RPMI8226 (cell line): ENCODE measurements at regions not wholly inside any gene's neighbourhood (a gene's known extent, or its start where the extent isn't known, plus 50 kb on each side); places are given as distances from the start of the nearest gene placed in this dataset.
"Not testable (repeated sequence)": the region's sequence is repeated elsewhere in the genome, so short reads cannot be mapped to it uniquely, and the experiment has no call there.

Experiments used
- DNase-seq: peaks from one replicate; pipeline ENCODE4 v3.0.0-alpha.2; 2015

- no peak for DNase-seq
Observed at GRCh38 chr20:48374991-48375595, 452.7 kb downstream of the PREX1 start.

GRCh38 chr20:48374031-48374907, 453.5 kb downstream of the PREX1 start:
- peak; percentile 12 for DNase-seq

- no peak for DNase-seq
Observed at GRCh38 chr20:48373555-48373934, 454.3 kb downstream of the PREX1 start.

GRCh38 chr20:48372851-48373554, 454.8 kb downstream of the PREX1 start:
- not testable (repeated sequence) for DNase-seq

- no peak for DNase-seq
Observed at GRCh38 chr20:48371211-48371610, 456.6 kb downstream of the PREX1 start.

GRCh38 chr20:48368580-48369021, 459.2 kb downstream of the PREX1 start:
- not testable (repeated sequence) for DNase-seq

GRCh38 chr20:48367541-48368358, 460.0 kb downstream of the PREX1 start:
- DNase-seq, result not testable (repeated sequence)

- DNase-seq, result no peak
Observed at GRCh38 chr20:48366230-48366629, 461.6 kb downstream of the PREX1 start.

- DNase-seq, result no peak
Observed at GRCh38 chr20:48364688-48365421, 462.9 kb downstream of the PREX1 start.

GRCh38 chr20:48364055-48364454, 463.7 kb downstream of the PREX1 start:
- no peak for DNase-seq

- DNase-seq, result peak; percentile 59
Observed at GRCh38 chr20:48360342-48360975, 467.3 kb downstream of the PREX1 start.

- DNase-seq, result peak; percentile 21
Observed at GRCh38 chr20:48359692-48360341, 468.0 kb downstream of the PREX1 start.

GRCh38 chr20:48359055-48359390, 468.8 kb downstream of the PREX1 start:
- not testable (repeated sequence) for DNase-seq

- no peak for DNase-seq
Observed at GRCh38 chr20:48358176-48359054, 469.4 kb downstream of the PREX1 start.

GRCh38 chr20:48357714-48358113, 470.1 kb downstream of the PREX1 start:
- no peak for DNase-seq

GRCh38 chr20:48354903-48355302, 472.9 kb downstream of the PREX1 start:
- no peak for DNase-seq

- DNase-seq, result no peak
Observed at GRCh38 chr20:48354320-48354876, 473.4 kb downstream of the PREX1 start.

- DNase-seq, result no peak
Observed at GRCh38 chr20:48352628-48353027, 475.2 kb downstream of the PREX1 start.

- DNase-seq, result no peak
Observed at GRCh38 chr20:48352042-48352441, 475.8 kb downstream of the PREX1 start.
